HEK293T (cell line): ENCODE measurements at regions not wholly inside any gene's neighbourhood (a gene's known extent, or its start where the extent isn't known, plus 50 kb on each side); places are given as distances from the start of the nearest gene placed in this dataset.

Experiments
- CTCF ChIA-PET: fragments of 350-600 bp; formaldehyde crosslinking; extraction: SDS; loops from one replicate; lab custom pipeline; 2021; ENCODE audit warnings: antibody characterized with exemption, inconsistent platforms; lab: Yijun Ruan, JAX
- POLR2A ChIA-PET: fragments of 350-600 bp; formaldehyde crosslinking; extraction: SDS; loops from one replicate; lab custom pipeline; 2020; ENCODE audit warnings: antibody characterized with exemption, inconsistent platforms; lab: Yijun Ruan, JAX
- DNase-seq: peaks from one replicate; pipeline ENCODE4 v3.0.0; 2012; ENCODE audit warnings: mixed read lengths; ENCODE audit errors: extremely low spot score
- ARNT ChIP-seq: fragments of 450-650 bp; IDR thresholded peaks from 2 replicates; pipeline ENCODE4 v1.6.1; 2017; ENCODE audit warnings: mild to moderate bottlenecking
- BHLHE40 ChIP-seq: fragments of 450-650 bp; IDR thresholded peaks from 2 replicates; pipeline ENCODE4 v1.6.1; 2016; ENCODE audit warnings: mild to moderate bottlenecking, moderate library complexity, borderline replicate concordance
- CTBP1 ChIP-seq: fragments of 450-650 bp; IDR thresholded peaks from 2 replicates; pipeline ENCODE4 v1.6.1; 2016; ENCODE audit warnings: borderline replicate concordance
- ELF4 ChIP-seq: fragments of 450-650 bp; IDR thresholded peaks from 2 replicates; pipeline ENCODE4 v1.6.1; 2017; ENCODE audit warnings: antibody characterized with exemption
- FOXA1 ChIP-seq: fragments of 450-650 bp; IDR thresholded peaks from 2 replicates; pipeline ENCODE4 v1.6.1; 2016; ENCODE audit warnings: mild to moderate bottlenecking
- FOXK2 ChIP-seq: fragments of 450-650 bp; IDR thresholded peaks from 2 replicates; pipeline ENCODE4 v1.6.1; 2016; ENCODE audit warnings: mild to moderate bottlenecking
- FOXM1 ChIP-seq: fragments of 450-650 bp; IDR thresholded peaks from 2 replicates; pipeline ENCODE4 v1.6.1; 2017; ENCODE audit warnings: mild to moderate bottlenecking, borderline replicate concordance
- HDGF ChIP-seq: fragments of 450-650 bp; IDR thresholded peaks from 2 replicates; pipeline ENCODE4 v1.6.1; 2017; ENCODE audit warnings: antibody characterized with exemption, borderline replicate concordance
- L3MBTL2 ChIP-seq: fragments of 450-650 bp; conservative IDR thresholded peaks from 2 replicates; pipeline ENCODE4 v1.6.1; 2016; ENCODE audit warnings: mild to moderate bottlenecking
- LEF1 ChIP-seq: fragments of 450-650 bp; IDR thresholded peaks from 2 replicates; pipeline ENCODE4 v1.6.1; 2017; ENCODE audit warnings: mild to moderate bottlenecking, borderline replicate concordance
- NFRKB ChIP-seq: fragments of 450-650 bp; IDR thresholded peaks from 2 replicates; pipeline ENCODE4 v1.6.1; 2016; ENCODE audit warnings: mild to moderate bottlenecking, moderate library complexity
- SP1 ChIP-seq: fragments of 450-650 bp; IDR thresholded peaks from 2 replicates; pipeline ENCODE4 v1.6.1; 2017
- SUZ12 ChIP-seq: fragments of 450-650 bp; IDR thresholded peaks from 2 replicates; pipeline ENCODE4 v1.6.1; 2016; ENCODE audit warnings: mild to moderate bottlenecking
- TARDBP ChIP-seq: fragments of 450-650 bp; IDR thresholded peaks from 2 replicates; pipeline ENCODE4 v1.6.1; 2016
- ZNF384 ChIP-seq: fragments of 450-650 bp; IDR thresholded peaks from 2 replicates; pipeline ENCODE4 v1.6.1; 2016
- TF ChIP-seq, protein P1 (sequence below): fragments of 450-650 bp; IDR thresholded peaks from 2 replicates; pipeline ENCODE4 v1.6.1; 2016

DNA sequence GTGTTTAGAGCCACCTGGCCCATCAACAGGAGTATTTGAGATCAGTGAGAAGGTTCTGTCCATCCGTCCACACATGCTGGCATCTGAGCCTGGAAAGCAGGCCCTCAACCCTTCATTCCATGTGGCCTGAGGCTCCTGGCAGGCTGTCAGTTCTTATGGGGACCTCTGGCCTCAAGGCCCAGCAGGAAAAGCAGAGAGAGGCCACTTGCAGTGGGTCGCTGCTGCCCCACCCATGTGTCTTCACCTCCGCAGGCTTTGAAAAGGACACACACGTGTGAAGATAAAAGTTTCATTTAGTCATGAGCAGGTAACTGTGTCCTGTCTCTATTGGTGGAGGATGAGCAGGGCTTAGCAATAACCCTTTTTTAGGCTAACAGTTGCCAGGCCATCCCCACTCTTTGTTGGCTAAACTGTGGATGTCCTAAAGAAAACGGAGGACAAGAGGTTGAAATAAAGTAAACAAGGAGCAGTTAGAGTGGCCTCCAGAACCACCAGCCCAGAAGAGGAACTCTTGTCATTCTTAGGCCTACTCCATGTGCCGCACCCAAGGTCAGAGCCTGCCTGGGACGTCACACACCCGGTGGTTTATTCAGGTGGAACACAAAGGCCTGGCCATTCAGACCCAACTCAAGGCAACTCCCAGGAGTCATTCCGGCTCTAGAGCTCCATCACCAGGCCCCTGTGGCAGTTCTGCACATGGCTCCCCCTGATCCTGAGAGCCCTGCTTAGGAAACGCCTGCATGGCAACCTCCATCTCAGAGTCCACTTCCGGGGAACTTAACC lies 143.4 kb upstream of the CST7 start:
- ChIA-PET CTCF (interaction anchor here (0.6 kb wide), 1 partner anchor 13 kb away, joined by 3 read pairs; no protein-coding TSS in a partner anchor), POLR2A (no interaction called here)
- no peak for DNase-seq
- TF ChIP-seq NFRKB, result no peak
- no peak for TF ChIP-seq TARDBP
- no peak for TF ChIP-seq SUZ12
- TF ChIP-seq FOXM1, result no peak
- TF ChIP-seq FOXA1, result no peak
- no peak for TF ChIP-seq ARNT
- no peak for TF ChIP-seq ZNF384
- TF ChIP-seq BHLHE40, result no peak
- no peak for TF ChIP-seq SP1
- no peak for TF ChIP-seq FOXK2
- TF ChIP-seq L3MBTL2, result no peak

DNA sequence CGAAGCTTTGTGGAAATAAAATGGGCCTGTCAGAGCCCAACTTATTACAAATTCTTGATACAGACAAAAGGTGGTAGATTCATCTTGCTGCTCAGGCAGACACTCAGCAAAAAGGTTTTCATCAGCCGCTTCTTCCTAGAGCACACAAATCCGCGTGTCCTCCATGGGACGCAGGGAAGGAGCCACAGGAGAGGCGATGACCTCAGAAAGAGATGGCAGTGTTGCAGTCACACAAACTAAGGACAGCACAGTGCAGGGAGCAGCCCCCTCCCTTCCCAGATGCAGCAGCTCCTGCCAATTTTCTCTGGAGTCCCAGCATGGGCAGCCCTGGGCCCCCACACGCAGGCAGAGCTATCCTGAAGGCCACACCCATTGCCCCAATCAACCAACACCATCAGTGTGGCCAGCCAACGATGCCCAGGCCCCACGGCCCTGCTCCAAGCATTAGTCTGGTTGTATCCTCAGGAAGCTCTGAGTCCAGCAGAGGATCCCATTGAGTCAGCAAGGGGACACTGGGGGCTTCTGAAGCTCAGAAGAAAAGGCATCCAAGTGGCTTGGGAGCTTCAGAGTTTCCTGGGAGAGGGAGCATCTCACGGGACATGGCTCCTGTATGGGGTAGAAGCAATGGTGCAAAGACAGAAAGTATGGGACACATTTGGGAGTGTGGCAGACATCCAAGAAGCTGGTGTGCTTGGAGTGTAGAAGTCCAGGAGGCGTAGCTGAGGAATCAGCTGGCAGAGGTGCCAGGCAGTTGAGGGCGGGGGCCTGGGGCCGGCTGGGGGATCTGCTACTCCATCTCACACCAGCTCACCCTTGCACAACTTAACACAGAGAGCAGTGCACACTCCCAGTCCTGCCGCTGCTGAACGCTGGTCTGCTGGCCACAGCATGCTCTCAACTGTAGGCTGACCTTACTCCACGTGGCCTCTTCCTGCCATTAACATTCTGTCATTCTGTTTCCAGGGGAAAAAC lies 142.1 kb upstream of the CST7 start:
- POLR2A ChIA-PET, result no interaction called here
- no peak for TF ChIP-seq NFRKB
- TF ChIP-seq, protein P1, sequence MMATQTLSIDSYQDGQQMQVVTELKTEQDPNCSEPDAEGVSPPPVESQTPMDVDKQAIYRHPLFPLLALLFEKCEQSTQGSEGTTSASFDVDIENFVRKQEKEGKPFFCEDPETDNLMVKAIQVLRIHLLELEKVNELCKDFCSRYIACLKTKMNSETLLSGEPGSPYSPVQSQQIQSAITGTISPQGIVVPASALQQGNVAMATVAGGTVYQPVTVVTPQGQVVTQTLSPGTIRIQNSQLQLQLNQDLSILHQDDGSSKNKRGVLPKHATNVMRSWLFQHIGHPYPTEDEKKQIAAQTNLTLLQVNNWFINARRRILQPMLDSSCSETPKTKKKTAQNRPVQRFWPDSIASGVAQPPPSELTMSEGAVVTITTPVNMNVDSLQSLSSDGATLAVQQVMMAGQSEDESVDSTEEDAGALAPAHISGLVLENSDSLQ, result no peak
- TF ChIP-seq ARNT, result no peak
- TF ChIP-seq TARDBP, result no peak
- TF ChIP-seq L3MBTL2, result no peak
- no peak for TF ChIP-seq SUZ12
- TF ChIP-seq CTBP1, result no peak
- no peak for TF ChIP-seq FOXK2
- no peak for TF ChIP-seq BHLHE40
- TF ChIP-seq ELF4, result no peak
- no peak for TF ChIP-seq FOXM1
- no peak for TF ChIP-seq LEF1
- no peak for TF ChIP-seq HDGF
- TF ChIP-seq SP1, result no peak
- CTCF ChIA-PET, result no interaction called here
- DNase-seq, result no peak

DNA sequence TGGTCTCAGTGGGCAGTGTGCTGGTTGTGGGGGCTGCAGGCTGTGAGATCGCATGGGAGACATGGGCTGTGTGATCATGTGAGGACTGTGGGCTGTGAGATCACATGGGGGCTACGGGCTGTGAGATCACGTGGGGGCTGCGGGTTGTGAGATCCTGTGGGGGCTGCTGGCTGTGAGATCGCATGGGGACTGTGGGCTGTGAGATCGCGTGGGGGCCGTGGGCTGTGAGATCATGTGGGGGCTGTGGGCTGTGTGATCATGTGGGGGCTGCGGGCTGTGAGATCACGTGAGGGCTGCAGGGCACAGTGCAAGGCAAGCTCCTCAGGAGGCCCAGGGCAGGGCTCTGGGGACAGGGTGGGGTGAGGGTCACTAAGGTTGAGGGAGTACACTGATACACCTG lies 140.5 kb upstream of the CST7 start:
- no peak for DNase-seq
- ChIA-PET CTCF (no interaction called here), POLR2A (no interaction called here)
- TF ChIP-seq ARNT (no peak), SP1 (no peak), LEF1 (no peak), NFRKB (no peak), FOXA1 (no peak), TARDBP (no peak), ELF4 (no peak), FOXK2 (no peak), SUZ12 (no peak), ZNF384 (no peak), FOXM1 (no peak), BHLHE40 (no peak)
- TF ChIP-seq, protein P1, result no peak

DNA sequence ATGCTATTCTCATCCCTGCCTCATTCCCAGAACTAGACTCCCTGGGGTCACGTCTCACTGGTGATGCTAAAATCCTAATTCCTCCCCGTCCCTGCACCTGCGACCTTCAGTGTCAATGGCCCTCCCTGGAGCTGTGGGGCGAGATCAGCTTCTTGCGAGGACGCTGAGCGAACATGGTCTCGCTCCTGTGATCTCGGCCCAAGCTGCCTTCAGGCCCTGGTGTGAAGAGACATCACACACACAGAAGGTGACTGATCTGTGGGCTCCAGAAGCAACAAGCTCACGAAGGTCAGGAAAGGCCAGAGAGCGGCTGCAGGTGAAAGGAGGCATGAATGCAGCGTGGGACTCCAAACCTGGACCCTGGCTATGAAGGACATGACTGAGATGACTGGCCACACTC lies 139.5 kb upstream of the CST7 start:
- POLR2A ChIA-PET, result no interaction called here

DNA sequence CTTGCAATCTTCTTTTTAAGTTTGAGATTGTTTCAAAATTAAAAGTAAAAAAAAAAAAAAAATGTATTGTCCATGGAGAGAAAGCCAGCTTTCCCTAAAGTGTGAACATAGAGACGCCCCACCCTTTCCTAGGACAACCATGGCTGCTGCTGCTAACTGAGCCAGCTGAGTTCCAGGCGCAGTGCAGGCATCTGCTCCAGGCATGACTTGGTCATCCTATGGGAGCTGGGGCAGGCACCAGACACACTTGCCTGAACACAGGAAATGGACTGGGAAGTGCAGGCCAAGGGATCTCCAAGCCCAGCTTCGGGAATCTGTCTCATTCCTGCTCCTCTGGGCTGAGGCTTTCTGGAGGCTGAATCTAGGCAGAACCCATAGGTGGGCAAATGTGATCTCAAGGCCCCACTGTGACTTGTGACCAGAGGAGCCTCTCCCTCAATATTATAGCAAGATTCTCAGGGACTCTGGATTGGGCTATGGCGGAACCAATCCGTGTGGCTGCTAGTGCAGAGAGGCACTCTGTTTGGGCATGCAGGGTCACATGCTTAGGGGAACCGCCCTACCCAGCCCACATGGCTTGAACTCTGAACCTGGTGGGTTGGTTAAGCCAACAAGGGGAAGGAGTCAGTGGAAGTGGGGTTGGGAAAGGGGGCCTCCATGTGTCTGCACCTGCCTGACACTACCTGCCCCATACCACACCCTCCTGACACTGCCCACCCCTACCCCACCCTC lies 138.2 kb upstream of the CST7 start:
- TF ChIP-seq L3MBTL2 (no peak), ELF4 (no peak), CTBP1 (no peak), ZNF384 (no peak), HDGF (no peak), FOXM1 (no peak), FOXK2 (no peak), LEF1 (no peak), SUZ12 (no peak), ARNT (no peak), NFRKB (no peak)
- TF ChIP-seq, protein P1, result no peak
- CTCF ChIA-PET, result no interaction called here
- POLR2A ChIA-PET, result no interaction called here
- DNase-seq, result no peak

More for the DNA sequence above, 139.5 kb upstream of the CST7 start:
- DNase-seq, result no peak
- TF ChIP-seq, protein P1, result no peak
- TF ChIP-seq L3MBTL2 (no peak), LEF1 (no peak)
- CTCF ChIA-PET, result no interaction called here
